Astrocyte (in vitro differentiated cells and primary cell): ENCODE measurements at regions not wholly inside any gene's neighbourhood (a gene's known extent, or its start where the extent isn't known, plus 50 kb on each side); places are given as distances from the start of the nearest gene placed in this dataset.

Experiments used
- DNase-seq: peaks from one replicate; pipeline ENCODE4 v3.0.0-alpha.2; 2010; ENCODE audit warnings: low read depth
- FAIRE-seq: peaks from 2 replicates; lab custom pipeline; 2011; peaks lifted over from hg19 to GRCh38; lab: Jason Lieb, UNC
- H2AFZ ChIP-seq: 2 replicates; pipeline ENCODE4 v1.6.0; 2012; ENCODE audit warnings: low read depth, low read length, inconsistent platforms
- H3K27ac ChIP-seq: 2 replicates; pipeline ENCODE4 v1.5.1; 2011; ENCODE audit warnings: low read depth, low read length, inconsistent platforms
- H3K27me3 ChIP-seq: 2 replicates; pipeline ENCODE4 v1.6.0; 2011; ENCODE audit warnings: low read length, inconsistent platforms; ENCODE audit not compliant: insufficient read depth
- H3K36me3 ChIP-seq: 2 replicates; pipeline ENCODE4 v1.5.1; 2011; ENCODE audit warnings: low read length, inconsistent platforms; ENCODE audit not compliant: insufficient read depth
- H3K4me1 ChIP-seq: 2 replicates; pipeline ENCODE4 v1.5.1; 2011; ENCODE audit warnings: low read length, inconsistent platforms; ENCODE audit not compliant: insufficient read depth
- H3K4me2 ChIP-seq: 2 replicates; pipeline ENCODE4 v1.6.0; 2012; ENCODE audit warnings: low read length, inconsistent platforms
- H3K4me3 ChIP-seq: 2 replicates; pipeline ENCODE4 v1.5.1; 2011; ENCODE audit warnings: low read depth, mild to moderate bottlenecking, low read length, inconsistent platforms; ENCODE audit not compliant: insufficient read depth
- H3K79me2 ChIP-seq: 2 replicates; pipeline ENCODE4 v1.6.0; 2012; ENCODE audit warnings: mild to moderate bottlenecking, low read length, inconsistent platforms; ENCODE audit not compliant: insufficient read depth
- H3K9ac ChIP-seq: 2 replicates; pipeline ENCODE4 v1.6.0; 2012; ENCODE audit warnings: mild to moderate bottlenecking, low read length, inconsistent platforms
- H3K9me3 ChIP-seq: 2 replicates; pipeline ENCODE4 v1.5.1; 2012; ENCODE audit warnings: low read depth, mild to moderate bottlenecking, low read length, inconsistent platforms; ENCODE audit not compliant: insufficient read depth
- H4K20me1 ChIP-seq: 2 replicates; pipeline ENCODE4 v1.6.0; 2012; ENCODE audit warnings: low read length, inconsistent platforms; ENCODE audit not compliant: insufficient read depth
- H3K27ac Mint-ChIP-seq: one replicate; pipeline ENCODE4 v1.8.0; 2021; ENCODE audit warnings: mild to moderate bottlenecking, mixed read lengths; ENCODE audit not compliant: unreplicated experiment
- H3K27me3 Mint-ChIP-seq: one replicate; pipeline ENCODE4 v1.8.0; 2021; ENCODE audit warnings: low read depth, mixed read lengths; ENCODE audit not compliant: unreplicated experiment
- H3K36me3 Mint-ChIP-seq: one replicate; pipeline ENCODE4 v1.8.0; 2021; ENCODE audit warnings: low read depth, mixed read lengths; ENCODE audit not compliant: unreplicated experiment
- H3K4me1 Mint-ChIP-seq: one replicate; pipeline ENCODE4 v1.8.0; 2021; ENCODE audit warnings: low read depth, mixed read lengths; ENCODE audit not compliant: unreplicated experiment
- H3K4me3 Mint-ChIP-seq: one replicate; pipeline ENCODE4 v1.8.0; 2021; ENCODE audit warnings: mild to moderate bottlenecking, moderate library complexity, mixed read lengths; ENCODE audit not compliant: unreplicated experiment
- H3K9me3 Mint-ChIP-seq: one replicate; pipeline ENCODE4 v1.8.0; 2021; ENCODE audit warnings: mild to moderate bottlenecking, mixed read lengths; ENCODE audit not compliant: unreplicated experiment
- EZH2 ChIP-seq: IDR thresholded peaks from 2 replicates; pipeline ENCODE4 v1.6.1; 2012; ENCODE audit warnings: mild to moderate bottlenecking, low read length, inconsistent platforms; ENCODE audit not compliant: insufficient read depth
- TF ChIP-seq, protein P1 (sequence below): IDR thresholded peaks from 2 replicates; pipeline ENCODE4 v1.5.1; 2011; ENCODE audit warnings: low read depth, mild to moderate bottlenecking, inconsistent platforms, low read length, moderate library complexity; ENCODE audit not compliant: insufficient read depth

DNA sequence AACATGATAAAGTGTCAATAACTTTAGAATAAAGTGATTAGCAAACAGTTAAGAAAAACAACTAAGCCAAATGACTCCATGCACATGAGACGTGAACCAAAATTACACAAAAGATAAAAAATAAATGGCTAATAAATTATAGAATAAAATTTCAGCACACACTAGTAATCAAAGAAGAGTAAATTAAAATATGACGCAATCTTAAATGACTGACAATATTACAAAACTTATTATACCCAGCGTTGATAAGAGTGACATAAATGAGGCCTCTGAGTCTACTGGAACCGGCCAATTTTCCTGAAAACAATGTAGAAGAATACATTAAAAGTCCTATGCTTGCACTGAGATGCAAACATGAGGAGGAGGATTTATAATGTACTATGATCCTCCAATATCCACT lies 187.4 kb downstream of the DHX15 start:
- Histone ChIP-seq H3K27me3 (no peaks in the 10 kb centered on the region), H3K36me3 (no peaks in the 10 kb centered on the region), H3K9ac (no peak overlapping the region), H3K4me1 (peaks cover 6% of the 10 kb centered on the region), H3K4me2 (no peak overlapping the region), H3K27ac (no peak overlapping the region), H4K20me1 (no peaks in the 10 kb centered on the region), H3K4me3 (no peak overlapping the region), H3K79me2 (no peaks in the 10 kb centered on the region), H2AFZ (no peak overlapping the region), H3K9me3 (no peaks in the 10 kb centered on the region)
- FAIRE-seq (no peak), DNase-seq (no peak)
- no peak overlapping the region for H3K4me3 Mint-ChIP-seq
- H3K36me3 Mint-ChIP-seq: no peaks in the 10 kb centered on the region
- no peaks in the 10 kb centered on the region for H3K27me3 Mint-ChIP-seq
- no peak overlapping the region for H3K27ac Mint-ChIP-seq
- H3K4me1 Mint-ChIP-seq: peaks cover 7% of the 10 kb centered on the region
- TF ChIP-seq, protein P1, sequence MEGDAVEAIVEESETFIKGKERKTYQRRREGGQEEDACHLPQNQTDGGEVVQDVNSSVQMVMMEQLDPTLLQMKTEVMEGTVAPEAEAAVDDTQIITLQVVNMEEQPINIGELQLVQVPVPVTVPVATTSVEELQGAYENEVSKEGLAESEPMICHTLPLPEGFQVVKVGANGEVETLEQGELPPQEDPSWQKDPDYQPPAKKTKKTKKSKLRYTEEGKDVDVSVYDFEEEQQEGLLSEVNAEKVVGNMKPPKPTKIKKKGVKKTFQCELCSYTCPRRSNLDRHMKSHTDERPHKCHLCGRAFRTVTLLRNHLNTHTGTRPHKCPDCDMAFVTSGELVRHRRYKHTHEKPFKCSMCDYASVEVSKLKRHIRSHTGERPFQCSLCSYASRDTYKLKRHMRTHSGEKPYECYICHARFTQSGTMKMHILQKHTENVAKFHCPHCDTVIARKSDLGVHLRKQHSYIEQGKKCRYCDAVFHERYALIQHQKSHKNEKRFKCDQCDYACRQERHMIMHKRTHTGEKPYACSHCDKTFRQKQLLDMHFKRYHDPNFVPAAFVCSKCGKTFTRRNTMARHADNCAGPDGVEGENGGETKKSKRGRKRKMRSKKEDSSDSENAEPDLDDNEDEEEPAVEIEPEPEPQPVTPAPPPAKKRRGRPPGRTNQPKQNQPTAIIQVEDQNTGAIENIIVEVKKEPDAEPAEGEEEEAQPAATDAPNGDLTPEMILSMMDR: no peak
- no peak for TF ChIP-seq EZH2
- H3K9me3 Mint-ChIP-seq: no peaks in the 10 kb centered on the region

DNA sequence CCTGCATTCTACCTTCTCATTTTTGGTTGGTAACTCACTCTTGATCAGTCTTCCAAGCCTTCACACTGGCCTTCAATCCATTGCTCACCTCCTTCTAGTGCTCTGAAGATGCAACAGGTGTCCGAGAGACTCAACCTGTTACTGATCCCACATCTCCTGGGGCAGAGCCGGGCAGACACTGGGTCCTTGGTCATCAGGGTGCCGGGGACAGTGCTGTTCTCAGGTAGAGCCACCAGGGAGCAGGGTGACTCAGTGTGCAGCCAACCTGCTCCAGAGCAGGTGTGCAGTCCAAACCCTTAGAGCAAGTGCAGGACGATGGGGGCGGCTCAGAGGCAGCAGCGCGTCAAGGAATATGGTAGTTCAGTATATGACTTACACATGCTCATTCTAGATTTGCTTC lies 188.4 kb downstream of the DHX15 start:
- Mint-ChIP-seq H3K36me3 (no peaks in the 10 kb centered on the region), H3K9me3 (no peaks in the 10 kb centered on the region), H3K4me3 (no peak overlapping the region), H3K27me3 (no peaks in the 10 kb centered on the region), H3K27ac (no peak overlapping the region), H3K4me1 (peaks cover 7% of the 10 kb centered on the region)
- Histone ChIP-seq H3K27me3 (no peaks in the 10 kb centered on the region), H2AFZ (no peak overlapping the region), H3K79me2 (no peaks in the 10 kb centered on the region), H3K4me1 (peaks cover 6% of the 10 kb centered on the region), H3K9ac (no peak overlapping the region), H3K4me3 (no peak overlapping the region), H3K9me3 (no peaks in the 10 kb centered on the region), H3K27ac (no peak overlapping the region), H3K36me3 (no peaks in the 10 kb centered on the region), H3K4me2 (no peak overlapping the region), H4K20me1 (no peaks in the 10 kb centered on the region)
- DNase-seq (no peak), FAIRE-seq (no peak)
- TF ChIP-seq, protein P1: no peak
- no peak for TF ChIP-seq EZH2

DNA sequence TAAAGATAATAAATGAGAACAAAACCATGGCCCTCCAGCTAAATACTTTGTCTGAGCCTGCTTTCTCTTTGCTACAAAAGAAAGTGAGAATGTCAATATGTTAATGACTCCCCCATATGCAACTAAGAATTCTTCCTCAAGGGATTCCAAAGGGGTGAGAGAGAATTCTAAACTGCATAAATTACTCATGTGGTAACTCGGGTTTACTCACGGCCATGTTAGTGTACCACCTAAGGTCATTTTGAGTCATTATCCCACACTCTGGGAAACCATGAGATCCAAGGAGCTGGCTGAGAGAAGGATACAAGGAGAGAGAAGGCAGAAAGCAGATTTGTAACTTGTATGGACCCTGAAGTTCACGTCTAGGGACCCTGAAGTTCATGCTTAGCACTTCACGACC lies 190.3 kb downstream of the DHX15 start:
- Mint-ChIP-seq H3K36me3 (no peaks in the 10 kb centered on the region), H3K27me3 (no peaks in the 10 kb centered on the region), H3K9me3 (no peaks in the 10 kb centered on the region), H3K27ac (peak overlapping the region; percentile 60), H3K4me3 (no peak overlapping the region), H3K4me1 (peaks cover 7% of the 10 kb centered on the region)
- Histone ChIP-seq H3K27me3 (no peaks in the 10 kb centered on the region), H3K4me2 (peak overlapping the region; percentile 54), H3K4me3 (no peak overlapping the region), H3K36me3 (no peaks in the 10 kb centered on the region), H2AFZ (peak overlapping the region; percentile 20), H4K20me1 (no peaks in the 10 kb centered on the region), H3K27ac (peak overlapping the region; percentile 59), H3K9me3 (no peaks in the 10 kb centered on the region), H3K79me2 (no peaks in the 10 kb centered on the region), H3K9ac (peak overlapping the region; percentile 55), H3K4me1 (peaks cover 6% of the 10 kb centered on the region)
- DNase-seq (peak; percentile 90), FAIRE-seq (no peak)
- TF ChIP-seq, protein P1: no peak
- no peak for TF ChIP-seq EZH2
